GM12864 (cell line): ENCODE measurements at regions not wholly inside any gene's neighbourhood (a gene's known extent, or its start where the extent isn't known, plus 50 kb on each side); places are given as distances from the start of the nearest gene placed in this dataset.

ENCODE experiments used
- DNase-seq: peaks from one replicate; pipeline ENCODE4 v3.0.0-alpha.2; 2011; ENCODE audit warnings: low read depth
- H3K4me3 ChIP-seq: 2 replicates; pipeline ENCODE4 v1.5.1; 2011; ENCODE audit warnings: mild to moderate bottlenecking, low read depth, low read length, control low read depth
- TF ChIP-seq, protein P1 (sequence below): IDR thresholded peaks from 2 replicates; pipeline ENCODE4 v1.5.1; 2011; ENCODE audit warnings: low read depth, mild to moderate bottlenecking, moderate library complexity, low read length, control low read depth, inconsistent platforms; ENCODE audit errors: missing control alignments

DNA sequence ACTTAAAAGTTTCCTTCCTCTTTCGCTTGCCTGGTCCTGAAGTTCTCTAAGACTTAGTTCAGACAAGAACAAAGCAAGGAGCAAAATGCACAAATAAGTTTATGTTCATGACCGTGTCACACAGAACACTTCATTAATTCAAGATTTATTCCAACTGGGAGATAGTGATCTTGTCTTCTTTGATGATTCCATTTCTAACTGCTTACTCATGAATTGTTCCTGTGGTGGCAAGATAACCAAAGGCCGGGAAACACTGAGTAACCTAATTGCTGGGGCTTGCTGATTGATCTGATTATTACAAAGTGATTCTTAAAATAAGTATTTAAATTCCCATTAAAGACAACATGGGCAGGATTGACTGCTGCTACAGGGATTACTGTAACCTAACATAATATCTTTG, 1462.9 kb upstream of the RAG2 start:
- DNase-seq = no peak
- H3K4me3 ChIP-seq = no peak overlapping the region
- TF ChIP-seq, protein P1, sequence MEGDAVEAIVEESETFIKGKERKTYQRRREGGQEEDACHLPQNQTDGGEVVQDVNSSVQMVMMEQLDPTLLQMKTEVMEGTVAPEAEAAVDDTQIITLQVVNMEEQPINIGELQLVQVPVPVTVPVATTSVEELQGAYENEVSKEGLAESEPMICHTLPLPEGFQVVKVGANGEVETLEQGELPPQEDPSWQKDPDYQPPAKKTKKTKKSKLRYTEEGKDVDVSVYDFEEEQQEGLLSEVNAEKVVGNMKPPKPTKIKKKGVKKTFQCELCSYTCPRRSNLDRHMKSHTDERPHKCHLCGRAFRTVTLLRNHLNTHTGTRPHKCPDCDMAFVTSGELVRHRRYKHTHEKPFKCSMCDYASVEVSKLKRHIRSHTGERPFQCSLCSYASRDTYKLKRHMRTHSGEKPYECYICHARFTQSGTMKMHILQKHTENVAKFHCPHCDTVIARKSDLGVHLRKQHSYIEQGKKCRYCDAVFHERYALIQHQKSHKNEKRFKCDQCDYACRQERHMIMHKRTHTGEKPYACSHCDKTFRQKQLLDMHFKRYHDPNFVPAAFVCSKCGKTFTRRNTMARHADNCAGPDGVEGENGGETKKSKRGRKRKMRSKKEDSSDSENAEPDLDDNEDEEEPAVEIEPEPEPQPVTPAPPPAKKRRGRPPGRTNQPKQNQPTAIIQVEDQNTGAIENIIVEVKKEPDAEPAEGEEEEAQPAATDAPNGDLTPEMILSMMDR = no peak

GRCh38 chr11:38060136-38060535, 1462.1 kb upstream of the RAG2 start:
- TF ChIP-seq, protein P1 = no peak
- DNase-seq = no peak
- H3K4me3 ChIP-seq = no peak overlapping the region

DNA sequence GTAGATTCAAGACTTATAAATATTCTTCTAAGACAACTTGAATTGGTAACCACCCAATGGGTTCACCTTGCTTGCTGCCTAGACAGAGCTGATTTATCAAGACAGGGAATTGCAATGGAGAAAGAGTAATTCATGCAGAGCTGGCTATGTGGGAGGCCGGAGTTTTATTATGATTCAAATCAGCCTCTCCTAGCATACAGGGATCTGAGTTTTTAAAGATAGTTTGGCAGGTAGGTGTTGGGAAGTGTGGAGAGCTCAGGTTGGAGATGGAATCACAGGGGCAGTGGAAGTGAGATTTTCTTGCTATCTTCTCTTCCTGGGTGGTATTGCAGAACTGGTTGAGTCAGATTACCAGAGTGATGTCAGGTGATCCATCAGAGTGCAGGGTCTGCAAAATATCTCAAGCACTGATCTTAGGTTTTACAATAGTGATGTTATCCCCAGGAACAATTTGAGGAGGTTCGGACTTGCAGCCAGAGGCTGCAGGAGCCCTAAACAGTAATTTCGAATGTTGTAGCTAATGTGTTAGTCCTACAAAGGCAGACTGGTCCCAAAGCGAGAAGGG, 1448.6 kb upstream of the RAG2 start:
- no peak for DNase-seq
- H3K4me3 ChIP-seq = no peak overlapping the region
- TF ChIP-seq, protein P1 = no peak

DNA sequence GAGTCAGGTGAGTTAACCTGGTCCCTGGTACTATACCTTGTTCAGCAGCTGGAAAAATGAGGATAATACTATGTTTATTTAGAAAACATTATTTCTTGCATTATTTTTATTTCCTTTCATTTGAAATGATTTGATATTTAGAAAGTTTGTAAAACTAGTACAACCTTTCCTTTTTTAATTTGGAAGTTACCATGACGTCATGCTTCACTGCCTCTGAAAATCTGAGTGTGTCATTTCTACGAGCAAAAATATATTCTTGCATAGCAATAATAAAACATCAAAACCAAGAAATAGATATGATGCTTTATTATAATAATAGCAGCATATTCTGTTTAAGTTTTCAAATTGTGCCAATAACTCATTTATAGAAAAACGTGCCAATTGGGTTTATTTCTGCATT, 1445.0 kb upstream of the RAG2 start:
- no peak for DNase-seq
- TF ChIP-seq, protein P1 = no peak
- H3K4me3 ChIP-seq = no peak overlapping the region

- TF ChIP-seq, protein P1 = no peak
- DNase-seq = no peak
- H3K4me3 ChIP-seq = no peak overlapping the region
Observed at GRCh38 chr11:38038777-38039176, 1440.7 kb upstream of the RAG2 start.

DNA sequence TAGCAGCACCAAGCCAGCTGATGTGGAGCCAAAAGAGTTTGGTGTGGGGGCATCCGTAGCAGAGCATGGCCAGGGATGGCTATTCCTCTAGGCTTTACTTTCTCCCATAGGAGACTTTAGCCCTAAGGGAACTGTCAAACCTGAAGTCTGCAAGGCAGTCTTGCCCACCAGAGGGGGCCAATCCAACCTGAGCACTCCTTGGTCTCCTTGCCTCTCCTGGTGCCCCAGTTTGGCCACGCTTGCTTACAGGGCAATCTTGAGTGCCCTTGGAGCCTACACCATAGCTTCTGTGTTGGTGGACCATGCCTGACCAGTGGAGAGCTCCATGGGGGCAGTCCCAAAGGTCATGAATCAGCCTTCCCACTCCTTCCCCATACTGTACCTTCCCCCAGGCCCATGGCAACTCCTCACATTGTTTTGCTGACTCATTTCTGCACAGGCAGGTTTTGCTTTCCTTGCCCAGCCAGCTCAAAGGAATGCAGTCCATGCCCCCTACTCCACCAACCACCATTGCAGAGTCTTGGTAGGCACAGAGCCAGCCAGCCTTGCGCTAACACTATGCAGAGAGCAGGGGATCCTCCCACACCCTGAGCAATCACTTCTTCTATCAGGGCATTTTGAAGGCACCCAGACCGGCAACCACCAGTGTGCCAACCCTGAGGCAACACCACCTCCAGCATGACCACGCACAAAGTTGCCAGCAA, 1421.2 kb upstream of the RAG2 start:
- H3K4me3 ChIP-seq = no peak overlapping the region
- TF ChIP-seq, protein P1 = no peak
- DNase-seq = no peak

GRCh38 chr11:38014405-38014804, 1416.4 kb upstream of the RAG2 start:
- H3K4me3 ChIP-seq = no peak overlapping the region
- TF ChIP-seq, protein P1 = no peak
- no peak for DNase-seq
